HG02938 (cell line): ENCODE measurements at regions not wholly inside any gene's neighbourhood (a gene's known extent, or its start where the extent isn't known, plus 50 kb on each side); places are given as distances from the start of the nearest gene placed in this dataset.
"Not testable (repeated sequence)": the region's sequence is repeated elsewhere in the genome, so short reads cannot be mapped to it uniquely, and the experiment has no call there.

Experiments used
- ATAC-seq: cut with Tn5 transposase; IDR thresholded peaks from one replicate; pipeline ENCODE4 v1.9.1; 2021; ENCODE audit warnings: mild to moderate bottlenecking, moderate library complexity; ENCODE audit not compliant: unreplicated experiment

DNA sequence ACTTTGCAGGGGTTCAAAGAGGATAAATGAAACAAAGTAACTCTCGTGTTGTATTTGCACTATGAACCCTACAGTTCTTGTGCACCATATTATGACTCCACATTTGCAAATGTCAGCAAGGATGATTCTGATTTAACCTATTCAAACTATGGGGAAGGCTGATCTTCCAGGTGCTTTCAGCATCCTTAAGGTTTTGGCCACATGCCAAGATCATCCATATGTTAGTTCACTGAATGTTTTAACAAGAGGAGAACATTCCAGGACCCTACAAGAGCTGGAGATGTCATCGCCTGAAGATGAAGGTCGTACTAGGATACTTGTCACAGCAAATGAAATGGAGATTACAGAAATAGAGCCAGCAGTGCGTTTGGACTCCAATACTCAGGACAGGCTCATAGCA, 114.2 kb downstream of the DHRS2 start:
- no peak for ATAC-seq

GRCh38 chr14:23751616-23752015, 115.5 kb downstream of the DHRS2 start:
- no peak for ATAC-seq

DNA sequence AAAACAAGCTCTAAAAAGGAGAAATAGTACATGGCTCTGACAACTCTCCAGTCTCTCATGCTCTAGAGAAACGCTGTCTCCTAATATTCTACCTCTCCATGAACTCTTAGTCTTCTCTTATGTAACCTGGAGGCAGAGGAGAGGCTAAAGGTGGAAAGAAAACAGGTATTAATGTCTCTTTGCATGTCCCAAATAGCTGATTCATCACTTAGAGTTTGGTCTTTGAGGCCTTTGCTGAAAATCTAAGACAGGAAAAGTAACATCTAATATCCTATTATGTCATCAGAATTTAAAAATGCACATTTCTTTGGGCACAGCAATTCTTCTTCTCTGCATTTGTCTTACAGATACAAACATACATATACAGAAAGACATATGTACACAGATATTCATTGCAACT, 127.2 kb downstream of the DHRS2 start:
- no peak for ATAC-seq

GRCh38 chr14:23766737-23767401, 130.7 kb downstream of the DHRS2 start:
- ATAC-seq, result no peak

- ATAC-seq, result not testable (repeated sequence)
Observed at GRCh38 chr14:23769221-23769728, 133.1 kb downstream of the DHRS2 start.

DNA sequence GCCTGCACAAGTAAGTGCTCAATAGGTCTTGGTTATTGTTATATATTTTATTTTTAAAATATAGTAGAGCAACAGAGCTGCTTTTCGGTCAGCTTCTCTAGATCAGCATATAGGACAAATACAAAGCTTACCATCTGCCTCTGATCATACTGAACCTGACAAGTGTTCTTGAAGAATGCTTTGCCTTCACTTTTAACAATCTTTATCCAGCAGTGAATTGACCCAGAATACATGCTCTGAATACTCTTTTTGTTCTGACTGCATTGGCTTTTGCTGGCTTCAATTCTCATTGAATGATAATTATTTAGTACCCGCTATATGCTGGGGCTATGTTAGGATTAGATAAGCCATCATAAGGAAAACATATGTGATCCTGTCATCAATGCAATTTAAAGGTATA, 137.8 kb downstream of the DHRS2 start:
- ATAC-seq, result no peak

- no peak for ATAC-seq
Observed at GRCh38 chr14:23776296-23776695, 140.1 kb downstream of the DHRS2 start.

DNA sequence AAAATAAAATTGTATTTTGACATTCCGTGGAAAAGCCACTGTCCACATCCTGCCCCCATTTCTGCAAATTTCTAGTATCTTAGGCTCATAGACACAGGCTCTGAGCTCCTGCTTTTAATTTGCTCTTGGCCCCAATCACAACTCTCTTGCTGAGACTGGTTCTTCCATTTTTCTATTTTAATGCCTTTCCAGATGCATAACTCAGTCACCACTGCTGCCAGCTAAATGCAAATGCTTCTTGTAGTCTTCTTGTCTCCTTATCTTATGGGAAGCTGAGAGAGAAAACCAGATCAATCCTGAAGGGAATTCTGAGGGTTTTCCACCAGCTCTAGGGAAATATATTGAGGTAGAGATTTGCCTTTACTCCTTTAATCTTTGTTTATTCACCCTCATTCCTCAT, 149.0 kb downstream of the DHRS2 start:
- ATAC-seq, result no peak

DNA sequence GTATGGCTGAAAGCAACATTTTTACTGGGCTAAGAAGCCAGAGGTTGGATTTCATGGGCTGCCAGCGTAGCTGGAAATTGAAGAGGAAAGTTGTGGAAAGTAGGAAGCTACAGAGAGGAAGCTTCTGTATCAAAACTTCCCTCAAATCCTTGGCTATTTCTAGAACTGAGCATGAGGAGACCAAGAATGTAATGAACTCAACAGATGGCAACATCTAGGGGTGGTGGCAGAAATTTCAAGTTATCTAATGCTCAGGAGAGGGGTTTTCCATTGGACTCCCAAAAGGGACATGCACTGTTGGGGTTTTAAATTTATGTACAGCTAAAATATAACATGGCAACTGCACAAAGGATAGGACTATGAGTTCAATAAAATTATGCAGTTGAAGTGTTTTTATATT, 151.3 kb downstream of the DHRS2 start:
- no peak for ATAC-seq

DNA sequence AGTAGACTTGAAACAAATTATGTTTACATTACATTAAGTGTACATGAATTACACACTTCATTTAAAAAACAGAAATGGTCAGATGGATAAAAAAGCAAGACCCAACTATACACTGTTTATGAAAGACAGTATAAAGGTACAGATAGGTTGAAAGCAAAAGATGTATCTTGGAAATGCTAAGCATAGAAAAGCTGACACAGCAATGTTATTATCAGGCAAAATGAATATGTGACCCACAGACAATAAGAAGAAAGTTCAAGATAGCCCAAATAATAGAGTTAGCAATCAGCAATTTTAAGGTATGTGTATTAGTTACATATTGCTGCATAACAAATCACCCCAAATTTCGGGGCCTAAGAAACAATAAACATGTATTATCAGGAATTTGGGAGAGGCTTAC, 153.5 kb downstream of the DHRS2 start:
- ATAC-seq, result no peak

- ATAC-seq, result no peak
Observed at GRCh38 chr14:23793532-23793931, 157.4 kb downstream of the DHRS2 start.

GRCh38 chr14:23800811-23801210, 152.8 kb upstream of the DHRS4 start:
- no peak for ATAC-seq

GRCh38 chr14:23801766-23802165, 151.8 kb upstream of the DHRS4 start:
- ATAC-seq, result no peak

DNA sequence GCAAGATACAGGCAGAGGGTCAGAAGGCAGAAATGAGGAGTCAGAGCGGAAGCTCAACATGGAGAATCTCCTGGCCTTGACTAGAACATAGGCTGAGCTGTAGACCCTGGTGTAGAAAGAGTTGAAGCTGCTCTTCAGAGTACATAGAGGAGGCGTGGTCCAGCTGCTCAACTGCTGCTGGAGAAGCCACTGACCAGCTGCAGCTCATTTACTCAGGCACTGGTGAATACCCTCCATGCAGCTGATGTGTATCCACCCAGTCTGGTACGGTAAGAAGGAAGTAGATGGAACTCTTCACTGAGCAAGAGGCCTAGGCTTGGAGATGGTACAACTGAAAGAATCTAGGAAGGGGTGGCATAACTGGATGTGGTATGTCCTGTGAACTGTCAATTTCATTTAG, 148.8 kb upstream of the DHRS4 start:
- ATAC-seq, result no peak

DNA sequence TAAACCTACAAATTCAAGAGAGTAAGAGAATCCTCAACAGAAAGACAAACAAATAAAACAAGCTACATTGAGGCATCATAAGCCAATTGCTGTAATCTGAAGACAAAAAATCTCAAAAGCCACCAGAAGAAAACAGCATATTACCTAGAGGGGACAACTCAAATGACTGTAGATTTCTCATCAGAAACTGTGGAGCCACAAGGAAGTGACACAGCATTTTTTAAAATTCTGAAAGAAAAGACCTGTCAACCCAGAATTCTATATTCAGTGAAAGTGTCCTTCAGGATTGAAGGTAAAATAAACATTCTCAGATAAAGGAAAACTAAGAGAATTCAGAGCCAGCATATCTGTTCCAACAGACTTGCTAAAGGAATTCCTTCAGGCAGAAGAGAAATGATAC, 147.8 kb upstream of the DHRS4 start:
- ATAC-seq, result no peak

DNA sequence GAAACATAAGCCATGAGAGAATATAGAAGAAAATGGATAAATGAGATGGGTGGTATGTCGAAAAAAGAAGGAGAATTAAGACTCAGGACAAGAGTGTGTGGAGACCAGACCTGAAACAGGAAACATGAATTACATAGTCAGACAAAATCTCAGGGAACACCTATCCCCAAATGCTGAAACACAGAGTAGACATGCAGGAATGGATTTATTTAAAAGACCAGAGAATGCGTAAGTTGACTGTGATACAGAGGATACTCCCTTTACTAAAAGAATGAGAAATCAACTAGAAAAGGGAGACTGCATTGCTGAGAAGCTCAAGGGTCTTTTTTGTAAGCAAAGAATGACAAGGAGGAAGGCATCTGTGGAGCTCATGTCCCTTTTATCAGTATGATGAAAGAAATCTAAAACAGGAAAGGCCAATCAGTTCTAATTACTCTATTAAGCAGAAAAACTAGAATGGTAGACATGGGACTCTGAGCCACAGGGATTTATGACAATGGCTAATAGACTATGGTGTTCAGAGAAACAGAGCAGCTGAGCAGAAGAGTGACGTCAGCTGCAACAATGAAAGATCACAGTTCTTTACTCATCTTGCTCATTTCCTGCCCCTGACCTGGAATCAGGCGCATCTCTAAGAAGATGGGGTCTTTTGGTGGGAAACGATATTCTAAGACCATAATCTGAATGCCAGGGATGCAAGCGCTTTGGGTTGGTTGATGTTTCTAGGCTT, 138.9 kb upstream of the DHRS4 start:
- no peak for ATAC-seq

GRCh38 chr14:23816371-23816770, 137.2 kb upstream of the DHRS4 start:
- ATAC-seq, result no peak

GRCh38 chr14:23817164-23817767, 136.3 kb upstream of the DHRS4 start:
- ATAC-seq, result no peak

DNA sequence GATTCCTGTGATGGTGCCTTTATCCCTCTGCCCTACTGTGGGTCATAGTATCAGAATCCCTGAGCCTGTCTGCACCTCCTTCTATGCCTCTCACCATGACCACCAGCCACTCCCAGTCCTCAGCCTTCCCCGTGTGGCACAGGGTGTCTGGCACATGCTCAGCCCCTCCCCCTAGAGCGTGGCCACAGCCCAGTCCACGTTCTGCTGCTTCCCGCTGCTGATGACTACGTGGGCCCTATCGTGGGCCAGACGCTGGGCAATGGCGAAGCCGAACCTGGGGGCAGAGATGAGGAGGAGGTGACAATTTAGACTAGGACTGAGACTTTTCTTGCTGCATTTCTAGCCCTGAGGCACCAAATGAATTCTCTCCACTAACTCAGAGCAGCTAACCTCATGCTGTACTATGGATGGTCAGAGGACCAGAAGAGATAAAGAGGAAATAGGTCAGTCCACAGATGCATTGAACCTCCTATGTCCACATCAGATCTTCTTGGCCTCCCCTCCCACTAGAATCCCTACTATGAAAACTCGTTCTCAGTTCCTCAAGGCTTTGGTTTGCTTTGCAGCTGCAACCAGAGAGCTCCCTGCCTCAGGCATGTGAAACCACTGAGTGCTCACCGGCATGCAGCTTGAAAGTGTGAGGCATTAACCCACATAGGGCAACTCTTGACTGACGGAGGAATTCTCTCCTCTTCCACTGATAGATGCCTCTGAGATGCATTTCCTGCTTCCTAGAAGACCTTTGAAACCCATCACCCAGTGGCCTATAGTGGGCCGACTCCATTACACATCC, 126.3 kb upstream of the DHRS4 start:
- ATAC-seq, result no peak

- no peak for ATAC-seq
Observed at GRCh38 chr14:23828001-23828400, 125.6 kb upstream of the DHRS4 start.

- no peak for ATAC-seq
Observed at GRCh38 chr14:23828616-23829015, 125.0 kb upstream of the DHRS4 start.
